ENCODE measurements at regions not wholly inside any gene's neighbourhood (a gene's known extent, or its start where the extent isn't known, plus 50 kb on each side); places are given as distances from the start of the nearest gene placed in this dataset.

- no peak for DNase-seq (ENCODE audit: low spot score)
Observed at GRCh38 chr3:30554317-30554690, 52.1 kb upstream of the TGFBR2 start.

- no peak for DNase-seq (ENCODE audit: low spot score)
Observed at GRCh38 chr3:30555968-30556367, 50.4 kb upstream of the TGFBR2 start.
